ENCODE measurements at regions not wholly inside any gene's neighbourhood (a gene's known extent, or its start where the extent isn't known, plus 50 kb on each side); places are given as distances from the start of the nearest gene placed in this dataset.

DNA sequence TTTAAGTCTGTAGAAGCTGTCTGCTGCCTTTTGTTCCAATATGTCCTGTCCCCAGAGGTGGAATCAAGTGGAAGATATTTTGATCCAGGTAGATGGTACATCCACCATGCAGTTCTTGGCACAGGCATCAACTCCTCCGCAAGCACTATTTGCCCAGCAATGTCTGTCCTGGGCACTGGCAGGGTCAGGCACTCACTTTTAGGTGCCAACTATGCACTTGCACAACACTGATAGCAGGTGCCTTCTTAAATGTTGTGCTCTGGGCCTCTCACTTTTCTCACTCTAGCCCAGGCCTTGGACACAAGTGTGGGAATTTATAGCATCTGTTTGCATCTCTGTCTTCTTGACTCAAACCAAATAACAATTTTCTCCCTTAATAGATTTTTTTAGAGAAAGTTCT is 140.5 kb upstream of the UBE2E2 start:
- TF ChIP-seq, protein P1, sequence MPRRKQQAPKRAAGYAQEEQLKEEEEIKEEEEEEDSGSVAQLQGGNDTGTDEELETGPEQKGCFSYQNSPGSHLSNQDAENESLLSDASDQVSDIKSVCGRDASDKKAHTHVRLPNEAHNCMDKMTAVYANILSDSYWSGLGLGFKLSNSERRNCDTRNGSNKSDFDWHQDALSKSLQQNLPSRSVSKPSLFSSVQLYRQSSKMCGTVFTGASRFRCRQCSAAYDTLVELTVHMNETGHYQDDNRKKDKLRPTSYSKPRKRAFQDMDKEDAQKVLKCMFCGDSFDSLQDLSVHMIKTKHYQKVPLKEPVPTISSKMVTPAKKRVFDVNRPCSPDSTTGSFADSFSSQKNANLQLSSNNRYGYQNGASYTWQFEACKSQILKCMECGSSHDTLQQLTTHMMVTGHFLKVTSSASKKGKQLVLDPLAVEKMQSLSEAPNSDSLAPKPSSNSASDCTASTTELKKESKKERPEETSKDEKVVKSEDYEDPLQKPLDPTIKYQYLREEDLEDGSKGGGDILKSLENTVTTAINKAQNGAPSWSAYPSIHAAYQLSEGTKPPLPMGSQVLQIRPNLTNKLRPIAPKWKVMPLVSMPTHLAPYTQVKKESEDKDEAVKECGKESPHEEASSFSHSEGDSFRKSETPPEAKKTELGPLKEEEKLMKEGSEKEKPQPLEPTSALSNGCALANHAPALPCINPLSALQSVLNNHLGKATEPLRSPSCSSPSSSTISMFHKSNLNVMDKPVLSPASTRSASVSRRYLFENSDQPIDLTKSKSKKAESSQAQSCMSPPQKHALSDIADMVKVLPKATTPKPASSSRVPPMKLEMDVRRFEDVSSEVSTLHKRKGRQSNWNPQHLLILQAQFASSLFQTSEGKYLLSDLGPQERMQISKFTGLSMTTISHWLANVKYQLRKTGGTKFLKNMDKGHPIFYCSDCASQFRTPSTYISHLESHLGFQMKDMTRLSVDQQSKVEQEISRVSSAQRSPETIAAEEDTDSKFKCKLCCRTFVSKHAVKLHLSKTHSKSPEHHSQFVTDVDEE (CRISPR knock-in tag; IDR thresholded peaks at IDR 0.05): no peak
- TF ChIP-seq ARNTL (CRISPR knock-in tag; IDR thresholded peaks at IDR 0.05; ENCODE audit: borderline replicate concordance, low read depth) (no peak), PATZ1 (CRISPR knock-in tag; IDR thresholded peaks at IDR 0.05; ENCODE audit: borderline replicate concordance) (no peak), OSR1 (CRISPR knock-in tag; IDR thresholded peaks at IDR 0.05) (no peak), ISL1 (CRISPR knock-in tag; IDR thresholded peaks at IDR 0.05) (no peak), ZFP3 (CRISPR knock-in tag; IDR thresholded peaks at IDR 0.05) (no peak)
- ATAC-seq: no peak

- no peak for ATAC-seq
Measured at GRCh38 chr3:23062982-23063381, 140.1 kb upstream of the UBE2E2 start.

GRCh38 chr3:23067116-23067515 is 136.0 kb upstream of the UBE2E2 start:
- no peak for TF ChIP-seq ZNF565 (CRISPR knock-in tag; conservative IDR thresholded peaks at IDR 0.05; ENCODE audit: low read depth)
- TF ChIP-seq GLIS3 (CRISPR knock-in tag; IDR thresholded peaks at IDR 0.05): no peak
- TF ChIP-seq ZFP30 (CRISPR knock-in tag; IDR thresholded peaks at IDR 0.05): no peak
- no peak for TF ChIP-seq BACH2 (CRISPR knock-in tag; IDR thresholded peaks at IDR 0.05; ENCODE audit: borderline replicate concordance)
- TF ChIP-seq CSDC2 (CRISPR knock-in tag; IDR thresholded peaks at IDR 0.05): no peak
- TF ChIP-seq, protein P2, sequence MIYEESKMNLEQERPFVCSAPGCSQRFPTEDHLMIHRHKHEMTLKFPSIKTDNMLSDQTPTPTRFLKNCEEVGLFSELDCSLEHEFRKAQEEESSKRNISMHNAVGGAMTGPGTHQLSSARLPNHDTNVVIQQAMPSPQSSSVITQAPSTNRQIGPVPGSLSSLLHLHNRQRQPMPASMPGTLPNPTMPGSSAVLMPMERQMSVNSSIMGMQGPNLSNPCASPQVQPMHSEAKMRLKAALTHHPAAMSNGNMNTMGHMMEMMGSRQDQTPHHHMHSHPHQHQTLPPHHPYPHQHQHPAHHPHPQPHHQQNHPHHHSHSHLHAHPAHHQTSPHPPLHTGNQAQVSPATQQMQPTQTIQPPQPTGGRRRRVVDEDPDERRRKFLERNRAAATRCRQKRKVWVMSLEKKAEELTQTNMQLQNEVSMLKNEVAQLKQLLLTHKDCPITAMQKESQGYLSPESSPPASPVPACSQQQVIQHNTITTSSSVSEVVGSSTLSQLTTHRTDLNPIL (CRISPR knock-in tag; IDR thresholded peaks at IDR 0.05; ENCODE audit: low read depth): no peak
- no peak for TF ChIP-seq ZC3H10 (CRISPR knock-in tag; IDR thresholded peaks at IDR 0.05)
- TF ChIP-seq ISL1 (CRISPR knock-in tag; IDR thresholded peaks at IDR 0.05): no peak
- TF ChIP-seq CSRNP3 (CRISPR knock-in tag; IDR thresholded peaks at IDR 0.05): no peak
- no peak for TF ChIP-seq ZNF70 (CRISPR knock-in tag; IDR thresholded peaks at IDR 0.05)
- TF ChIP-seq TOX (CRISPR knock-in tag; IDR thresholded peaks at IDR 0.05; ENCODE audit: borderline replicate concordance): no peak
- no peak for TF ChIP-seq POU6F1 (CRISPR knock-in tag; IDR thresholded peaks at IDR 0.05; ENCODE audit: borderline replicate concordance, low read depth)
- ATAC-seq: no peak

More at GRCh38 chr3:23062982-23063381, 140.1 kb upstream of the UBE2E2 start:
- TF ChIP-seq, protein P1 (CRISPR knock-in tag; IDR thresholded peaks at IDR 0.05): no peak
- TF ChIP-seq ZNF70 (CRISPR knock-in tag; IDR thresholded peaks at IDR 0.05): no peak
- peak; percentile 31; the same call in 1 of the 2 replicates for TF ChIP-seq TCF4 (CRISPR knock-in tag; IDR thresholded peaks at IDR 0.05; ENCODE audit: borderline replicate concordance)
- peak; percentile 88 for TF ChIP-seq ISL1 (CRISPR knock-in tag; IDR thresholded peaks at IDR 0.05)
- no peak for TF ChIP-seq RARB (CRISPR knock-in tag; IDR thresholded peaks at IDR 0.05)

All from SK-N-SH treated with all-trans-retinoic acid at 6 μM for 48 hours (cell line).